GM18499 (cell line): ENCODE measurements at regions not wholly inside any gene's neighbourhood (a gene's known extent, or its start where the extent isn't known, plus 50 kb on each side); places are given as distances from the start of the nearest gene placed in this dataset.

Source experiments
- ATAC-seq: cut with Tn5 transposase; IDR thresholded peaks from one replicate; pipeline ENCODE4 v1.9.1; 2021; ENCODE audit warnings: moderate number of reproducible peaks; ENCODE audit not compliant: insufficient read depth, unreplicated experiment

DNA sequence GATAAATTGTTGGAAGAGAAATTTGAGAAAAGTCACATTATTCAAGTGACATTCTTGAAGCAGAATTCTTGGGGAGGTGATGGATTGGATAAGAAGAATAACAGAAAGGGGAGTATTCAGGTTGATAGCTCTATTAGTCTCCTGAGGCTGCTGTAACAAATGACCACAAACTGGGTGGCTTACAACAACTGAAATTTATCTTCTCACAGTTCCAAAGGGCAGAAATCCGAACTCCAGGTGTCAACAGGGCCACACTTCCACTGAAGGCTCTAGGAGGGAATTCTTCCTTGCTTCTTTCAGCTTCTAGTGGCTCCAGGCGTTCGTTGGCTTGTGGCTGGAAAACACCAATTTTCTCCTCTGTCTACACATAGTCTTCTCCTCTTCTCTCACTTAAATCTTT, 99.8 kb downstream of the TES start:
- no peak for ATAC-seq

- ATAC-seq, result no peak
Measured at GRCh38 chr7:116311259-116311658, 100.9 kb downstream of the TES start.

DNA sequence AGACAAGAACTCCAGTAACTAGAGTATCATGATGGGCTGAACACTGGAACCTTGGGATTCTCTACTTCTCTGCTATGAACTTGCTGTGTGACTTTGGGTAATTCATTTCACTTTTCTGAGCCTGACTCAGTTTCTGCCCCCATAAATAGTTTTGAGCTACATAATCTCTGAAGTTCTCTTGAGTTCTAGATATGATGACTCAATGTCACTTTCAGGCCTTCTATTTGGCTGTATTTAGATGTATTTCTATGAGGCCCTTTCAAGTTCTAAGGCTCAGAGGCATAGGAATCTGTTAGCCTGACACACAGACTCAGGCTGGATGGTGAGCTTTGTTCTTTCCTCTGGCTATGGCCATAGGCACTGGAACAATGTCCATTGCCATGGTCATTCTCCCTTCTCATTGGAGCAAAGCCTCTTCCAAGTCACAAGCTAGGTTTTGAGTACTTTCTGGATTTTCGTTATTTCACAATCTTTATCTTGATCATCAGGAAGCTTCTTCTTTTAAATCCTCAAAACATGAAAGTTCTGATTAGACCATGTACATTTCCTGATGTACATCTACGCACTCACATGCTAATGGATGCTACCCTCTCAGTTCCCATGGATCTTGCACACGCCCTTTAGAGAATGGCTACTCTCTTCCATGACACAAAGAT, 101.6 kb downstream of the TES start:
- no peak for ATAC-seq

DNA sequence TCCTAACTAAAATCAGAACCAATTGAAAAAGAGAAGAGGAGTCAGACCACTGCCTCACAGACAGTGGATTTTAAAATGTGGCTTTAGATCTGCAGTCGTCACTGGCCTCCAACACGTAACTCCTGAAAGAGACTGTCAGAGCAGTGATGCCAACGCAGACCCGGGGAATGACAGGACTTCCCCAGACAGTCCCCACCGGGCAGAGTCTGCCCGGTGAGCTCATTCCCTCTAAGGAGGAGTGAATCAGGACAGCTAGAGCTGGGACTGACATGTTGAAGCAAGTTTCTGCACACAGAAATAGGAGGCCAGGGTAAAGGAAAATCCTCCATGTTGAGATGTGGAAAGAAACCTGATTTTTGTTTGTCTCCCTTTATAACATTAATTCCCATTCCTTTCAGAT, 105.0 kb downstream of the TES start:
- no peak for ATAC-seq

DNA sequence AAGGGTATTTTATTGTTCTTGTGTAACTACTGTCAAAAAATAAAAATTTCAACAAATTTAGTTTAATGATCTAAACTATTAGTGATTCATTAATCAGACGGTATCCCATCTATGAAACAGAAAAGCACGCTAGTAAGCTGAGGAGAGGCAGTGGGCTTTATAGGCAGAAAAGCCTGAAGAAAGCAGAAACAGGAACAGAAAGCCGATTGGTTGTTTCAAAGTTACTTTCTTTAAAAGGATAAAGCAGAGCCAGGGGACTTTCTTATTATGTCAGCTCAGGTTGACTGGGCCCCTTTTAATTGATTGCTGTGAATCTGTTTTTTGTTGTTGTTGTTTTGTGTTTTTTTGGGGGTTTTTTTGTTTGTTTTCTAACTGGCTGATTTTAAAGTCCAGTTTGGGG, 105.5 kb downstream of the TES start:
- no peak for ATAC-seq

DNA sequence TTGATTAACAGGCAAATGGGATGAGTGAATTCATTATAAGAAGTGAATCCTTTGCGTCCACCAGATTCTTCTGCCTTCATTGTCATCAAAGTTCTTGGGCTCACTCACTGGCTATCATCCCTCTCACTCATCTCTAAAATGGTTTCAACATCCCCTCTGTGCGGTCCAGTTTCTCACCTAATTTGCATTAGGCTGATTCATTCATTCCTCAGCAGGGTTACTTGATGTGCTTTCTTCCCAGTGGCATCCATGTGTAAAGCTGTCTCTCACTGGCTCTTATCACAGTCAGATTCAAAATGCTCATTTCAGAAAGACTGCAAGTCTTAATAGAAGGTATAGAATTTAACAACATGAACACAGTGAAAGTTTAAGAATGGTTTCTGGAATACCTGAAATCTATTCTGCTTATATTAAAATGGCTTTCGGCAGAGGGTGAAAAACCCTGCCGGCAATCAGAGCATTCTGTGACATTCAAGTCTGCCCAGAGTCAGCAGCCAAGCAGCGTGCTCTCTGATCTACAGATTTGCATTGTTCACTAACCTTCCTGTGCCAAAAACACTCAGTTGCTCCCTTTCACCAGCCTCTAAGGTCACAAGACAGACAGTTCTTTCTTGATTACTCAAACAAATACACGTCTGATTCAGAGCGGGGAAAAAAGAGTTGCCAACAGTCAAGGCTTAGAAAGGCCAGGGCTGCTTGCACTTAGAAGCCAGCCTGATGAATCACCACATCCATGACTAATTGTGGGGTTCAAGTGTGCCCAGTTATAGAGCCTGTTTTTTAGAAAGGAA, 106.7 kb downstream of the TES start:
- peak; percentile 90 for ATAC-seq

GRCh38 chr7:116317907-116318306, 107.6 kb downstream of the TES start:
- no peak for ATAC-seq

DNA sequence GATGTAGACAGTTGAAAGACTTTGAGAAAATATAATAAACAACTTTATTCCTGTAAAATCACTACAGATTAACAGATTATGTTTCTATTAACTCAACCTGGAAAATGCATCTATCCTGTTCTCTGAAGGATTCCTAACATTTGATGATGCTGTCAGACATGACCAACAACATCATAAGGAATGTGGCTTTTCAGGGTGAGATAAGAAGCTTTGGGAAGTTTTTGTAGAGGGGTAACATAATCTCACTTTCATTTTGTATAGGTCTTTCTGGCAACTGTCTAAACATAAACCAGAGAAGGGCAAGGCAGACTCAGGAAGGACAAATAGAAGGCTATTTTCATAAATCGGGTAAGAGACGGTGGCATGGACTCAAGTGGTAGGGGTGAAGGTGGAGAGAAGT, 112.2 kb downstream of the TES start:
- ATAC-seq, result no peak

DNA sequence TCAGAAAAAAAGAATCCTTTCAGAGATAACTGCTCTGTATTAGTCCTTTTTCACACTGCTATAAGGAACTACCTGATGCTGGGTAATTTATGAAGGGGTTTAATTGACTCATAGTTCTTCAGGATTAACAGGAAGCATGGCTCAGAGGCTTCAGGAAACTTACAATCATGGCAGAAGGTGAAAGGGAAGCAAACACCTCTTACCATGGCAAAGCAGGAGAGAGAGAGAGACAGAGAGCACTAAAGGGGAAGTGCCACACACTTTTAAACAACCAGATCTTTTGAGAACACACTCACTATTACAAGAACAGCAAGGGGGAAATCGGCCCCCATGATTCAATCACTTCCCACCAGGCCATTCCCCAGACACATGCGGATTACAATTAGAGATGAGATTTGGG, 114.2 kb downstream of the TES start:
- no peak for ATAC-seq

DNA sequence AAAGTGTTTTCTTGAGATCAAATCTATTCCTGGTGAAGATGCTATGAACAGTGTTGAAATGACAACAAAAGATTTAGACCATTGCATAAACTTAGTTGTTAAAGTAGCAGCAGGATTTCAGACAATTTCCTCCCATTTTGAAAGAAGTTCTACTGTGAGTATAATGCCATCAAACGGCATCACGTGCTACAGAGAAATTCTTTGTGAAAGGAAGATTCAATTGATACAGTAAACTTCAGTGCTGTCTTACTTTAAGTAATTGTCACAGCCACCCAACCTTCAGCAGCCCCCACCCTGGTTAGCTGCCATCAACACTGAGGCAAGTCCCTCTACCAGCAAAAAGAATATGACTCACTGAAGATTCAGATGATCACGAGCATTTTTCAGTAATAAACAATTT, 115.2 kb downstream of the TES start:
- no peak for ATAC-seq

DNA sequence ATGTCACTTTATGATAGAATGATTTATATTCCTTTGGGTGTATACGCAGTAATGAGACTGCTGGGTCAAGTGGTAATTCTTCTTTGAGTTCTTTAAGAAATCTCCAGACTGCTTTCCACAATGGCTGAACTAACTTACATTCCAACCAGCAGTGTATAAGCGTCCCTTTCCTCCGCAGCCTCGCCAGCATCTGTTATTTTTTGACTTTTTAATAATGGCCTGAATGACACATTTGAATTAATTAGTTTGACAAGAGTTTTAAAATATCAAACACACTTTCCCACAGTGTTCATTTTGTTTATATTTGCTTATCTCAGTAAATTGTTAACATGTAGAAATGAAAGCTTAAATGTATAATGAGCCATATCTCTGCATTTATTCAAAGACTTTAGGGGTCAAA, 116.8 kb downstream of the TES start:
- ATAC-seq, result no peak

DNA sequence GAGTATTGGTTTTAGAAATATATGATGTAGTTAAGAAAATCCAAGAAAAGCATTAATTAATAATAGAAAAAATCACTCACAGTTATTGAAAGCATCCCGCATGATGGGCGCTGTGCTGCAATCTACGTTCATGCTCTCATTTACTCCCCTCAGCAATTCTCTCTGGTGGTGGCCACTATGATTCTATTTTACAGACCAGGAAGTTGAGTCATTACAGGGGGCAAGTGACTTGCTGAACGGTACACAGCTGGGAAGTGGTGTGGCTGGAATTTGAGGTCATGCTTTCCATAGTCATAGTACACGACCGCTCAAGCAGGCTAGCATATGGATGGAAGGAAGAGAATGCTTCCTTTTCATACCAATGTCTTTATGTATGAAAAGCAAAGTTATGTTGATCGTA, 117.4 kb downstream of the TES start:
- no peak for ATAC-seq

DNA sequence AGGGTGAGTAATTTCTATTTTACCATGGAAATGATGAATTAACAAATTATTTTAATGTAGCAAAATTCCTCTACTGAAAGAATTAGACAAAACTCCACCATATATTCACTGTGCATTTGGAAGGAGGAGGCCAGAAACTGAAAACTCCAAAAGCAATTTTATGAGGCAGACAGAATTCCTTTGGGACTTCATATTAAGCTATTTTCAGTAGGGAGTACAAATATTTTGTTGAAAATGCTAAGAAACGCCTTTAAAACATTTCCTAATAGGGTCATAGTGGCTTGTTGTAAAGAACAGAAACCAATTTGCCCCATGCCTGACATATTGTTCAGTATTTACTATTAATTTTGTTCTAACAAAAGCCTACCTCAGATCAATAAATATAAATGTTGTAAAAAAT, 117.8 kb downstream of the TES start:
- no peak for ATAC-seq

GRCh38 chr7:116329686-116330503, 119.6 kb downstream of the TES start:
- ATAC-seq, result no peak

- ATAC-seq, result no peak
Measured at GRCh38 chr7:116331020-116331419, 120.7 kb downstream of the TES start.

DNA sequence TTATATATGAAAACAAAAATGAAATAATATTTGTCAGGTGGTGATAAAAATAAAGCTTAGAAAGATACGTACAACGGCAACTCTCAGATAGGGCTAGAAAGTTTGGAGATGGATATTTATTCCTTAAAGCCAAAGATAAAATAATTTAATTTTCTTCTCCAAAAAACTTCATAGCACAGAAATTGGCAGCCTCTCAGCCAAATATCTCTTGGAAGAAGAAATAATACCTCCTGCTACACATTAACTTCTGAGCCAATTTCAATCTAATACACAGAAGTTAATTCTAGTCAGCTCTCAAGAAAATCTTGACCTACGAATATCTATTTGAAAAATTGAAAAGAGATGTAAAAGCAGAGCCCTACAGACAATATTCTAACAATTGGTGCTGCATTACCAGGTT, 122.4 kb downstream of the TES start:
- no peak for ATAC-seq

DNA sequence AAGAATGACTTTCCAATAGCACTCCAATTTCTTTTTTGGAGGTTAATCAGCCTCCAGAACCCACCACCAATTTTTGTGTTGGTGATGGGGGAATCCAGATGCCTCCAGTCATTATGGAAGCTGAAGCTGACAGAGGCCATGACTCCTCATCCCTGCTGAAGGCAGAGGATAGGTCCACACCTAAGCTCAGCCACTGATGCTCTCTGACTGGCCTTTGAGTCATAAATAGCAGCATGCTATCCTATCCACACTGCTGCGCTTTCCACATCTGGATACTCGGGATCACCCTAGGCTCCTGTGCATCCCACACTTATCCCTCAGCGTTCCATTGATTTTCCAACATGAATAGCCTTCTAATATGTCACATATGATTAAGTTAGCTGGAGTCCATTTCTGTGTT, 124.2 kb downstream of the TES start:
- ATAC-seq, result no peak

DNA sequence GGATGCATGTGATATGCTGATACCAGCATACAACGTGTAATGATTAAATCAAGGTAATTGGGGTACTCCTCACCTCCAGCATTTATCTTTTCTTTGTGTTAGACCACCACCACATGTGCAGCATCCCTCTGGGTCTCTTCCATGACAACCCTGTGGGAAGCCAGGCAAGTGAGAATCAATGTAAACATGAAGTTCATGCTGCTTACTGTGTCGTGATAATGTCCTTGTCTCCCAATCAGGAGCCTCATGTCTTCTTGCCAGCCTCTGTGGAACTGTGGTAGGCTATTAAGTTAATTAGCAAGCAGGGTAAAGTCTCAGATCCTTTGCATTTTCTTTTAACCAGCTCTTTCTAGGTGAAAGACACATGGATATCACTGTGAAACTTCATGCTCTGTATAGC, 126.7 kb downstream of the TES start:
- ATAC-seq, result no peak

DNA sequence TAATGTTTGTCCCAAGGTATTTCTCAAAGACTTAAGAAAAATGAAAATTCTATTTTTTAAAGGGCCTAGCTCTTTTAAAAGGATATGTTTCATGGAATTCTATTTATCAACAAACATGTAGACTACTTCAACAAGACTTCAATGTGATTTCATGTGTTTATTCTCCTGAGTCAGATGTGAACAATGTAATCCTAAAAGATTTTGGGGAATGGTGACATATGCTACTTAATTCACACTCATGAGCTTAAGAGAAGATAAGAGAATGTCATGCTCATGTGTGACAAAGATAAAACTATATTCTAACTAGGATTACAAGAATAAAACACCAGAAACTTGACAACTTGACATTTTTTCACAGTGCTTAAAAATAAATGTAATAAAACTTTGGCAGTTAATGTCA, 127.5 kb downstream of the TES start:
- no peak for ATAC-seq

DNA sequence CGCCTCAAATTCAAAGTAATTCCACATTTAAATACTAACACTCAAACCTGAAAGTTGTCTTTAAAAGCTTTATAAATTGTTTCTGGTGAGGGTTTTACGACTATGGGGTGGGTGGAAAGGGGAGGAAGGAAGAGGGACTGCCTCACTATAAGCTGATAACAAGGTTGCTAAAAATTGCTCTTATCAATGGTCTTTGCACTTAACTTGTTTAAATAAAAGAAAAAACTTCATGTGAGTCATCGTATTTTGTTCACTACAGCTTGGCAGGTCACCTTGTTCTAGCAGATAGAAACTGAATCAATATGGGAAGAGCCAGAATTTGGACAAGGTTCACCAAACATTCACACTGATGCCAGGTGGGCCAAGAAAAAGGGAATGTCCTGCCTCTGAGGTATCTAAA, 129.2 kb downstream of the TES start:
- ATAC-seq, result no peak

DNA sequence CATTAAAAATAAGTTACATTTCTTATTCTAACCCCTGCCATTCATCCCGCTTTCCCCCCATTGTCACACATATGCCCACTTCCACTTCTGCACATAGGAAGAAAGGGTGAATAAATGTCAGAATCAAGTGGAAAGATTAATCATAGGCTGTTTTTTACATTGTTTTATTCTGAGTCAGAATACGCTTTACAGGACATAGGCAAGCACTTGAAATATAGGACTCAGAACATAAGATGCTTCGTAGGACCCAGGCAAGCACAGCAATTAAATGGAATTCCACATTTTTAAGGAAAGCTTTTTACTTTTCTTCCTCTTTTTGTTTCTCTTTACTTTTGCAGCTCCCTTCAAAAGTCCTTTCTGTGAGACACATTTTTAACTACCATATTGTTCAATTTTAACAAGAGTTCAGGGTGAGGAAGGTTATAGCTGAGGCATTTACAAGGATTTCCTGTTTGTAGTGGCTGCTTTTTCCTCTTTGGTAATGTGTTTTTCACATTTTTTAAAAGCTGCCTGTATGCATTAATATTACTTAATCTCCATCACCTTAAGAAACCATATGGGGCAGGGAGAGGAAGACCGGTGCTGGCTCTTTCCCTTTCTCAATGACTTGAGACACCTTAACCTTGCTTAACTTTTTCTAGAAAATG, 130.0 kb downstream of the TES start:
- ATAC-seq, result no peak
